ENCODE measurements at regions not wholly inside any gene's neighbourhood (a gene's known extent, or its start where the extent isn't known, plus 50 kb on each side); places are given as distances from the start of the nearest gene placed in this dataset.

DNA sequence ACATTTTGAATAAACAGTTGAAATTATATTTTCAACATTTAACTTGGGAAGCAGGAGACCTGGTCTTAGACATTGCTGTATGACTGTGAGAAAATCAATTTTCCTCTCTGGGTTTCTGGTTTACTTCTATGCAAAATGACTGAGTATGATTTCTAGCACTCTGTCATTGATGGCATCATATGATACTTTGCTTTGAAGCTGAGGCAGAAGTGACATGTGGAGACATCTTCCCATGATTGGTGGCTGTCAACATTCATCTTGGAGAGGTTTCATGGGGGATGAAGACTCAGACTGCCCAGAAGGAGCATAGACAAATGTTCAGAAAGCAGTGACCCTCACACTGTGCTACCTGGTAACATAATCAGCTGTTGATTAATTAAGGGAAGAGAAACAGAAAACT, 477.9 kb downstream of the PDCD6IP start:
- DNase-seq, result no peak
- ATAC-seq, result no peak
- H3K27me3 ChIP-seq, result no peaks in the 10 kb centered on the region

DNA sequence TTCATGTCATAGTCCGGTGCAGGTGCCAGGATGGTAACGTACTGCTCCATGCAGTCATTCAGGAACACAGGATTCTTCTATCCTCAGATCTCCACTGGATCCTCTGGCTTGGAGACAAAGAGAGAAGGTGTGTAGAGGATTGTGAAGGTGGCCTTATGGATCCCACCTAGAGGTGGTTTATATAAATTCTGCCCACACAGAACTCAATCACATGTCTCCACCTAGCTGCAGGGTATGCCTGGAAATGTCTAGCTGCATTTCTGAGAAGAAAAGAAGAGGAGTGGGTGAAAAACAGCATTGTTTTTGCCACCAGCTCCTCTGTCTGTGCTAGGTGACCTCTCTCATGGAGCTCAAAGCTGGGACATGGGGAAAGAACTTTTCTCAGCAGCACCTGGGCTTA, 478.7 kb downstream of the PDCD6IP start:
- intact Hi-C loops (cut with DNase I), result no loop called here
- WGBS, 2 donors, result 50 to 74% methylated on average over 2 of the region's 2 CpGs
- no peak for ATAC-seq

More for the DNA sequence above, 477.9 kb downstream of the PDCD6IP start:
- TF ChIP-seq, protein P1, sequence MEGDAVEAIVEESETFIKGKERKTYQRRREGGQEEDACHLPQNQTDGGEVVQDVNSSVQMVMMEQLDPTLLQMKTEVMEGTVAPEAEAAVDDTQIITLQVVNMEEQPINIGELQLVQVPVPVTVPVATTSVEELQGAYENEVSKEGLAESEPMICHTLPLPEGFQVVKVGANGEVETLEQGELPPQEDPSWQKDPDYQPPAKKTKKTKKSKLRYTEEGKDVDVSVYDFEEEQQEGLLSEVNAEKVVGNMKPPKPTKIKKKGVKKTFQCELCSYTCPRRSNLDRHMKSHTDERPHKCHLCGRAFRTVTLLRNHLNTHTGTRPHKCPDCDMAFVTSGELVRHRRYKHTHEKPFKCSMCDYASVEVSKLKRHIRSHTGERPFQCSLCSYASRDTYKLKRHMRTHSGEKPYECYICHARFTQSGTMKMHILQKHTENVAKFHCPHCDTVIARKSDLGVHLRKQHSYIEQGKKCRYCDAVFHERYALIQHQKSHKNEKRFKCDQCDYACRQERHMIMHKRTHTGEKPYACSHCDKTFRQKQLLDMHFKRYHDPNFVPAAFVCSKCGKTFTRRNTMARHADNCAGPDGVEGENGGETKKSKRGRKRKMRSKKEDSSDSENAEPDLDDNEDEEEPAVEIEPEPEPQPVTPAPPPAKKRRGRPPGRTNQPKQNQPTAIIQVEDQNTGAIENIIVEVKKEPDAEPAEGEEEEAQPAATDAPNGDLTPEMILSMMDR (IDR thresholded peaks at IDR 0.05), result no peak
- Histone ChIP-seq H3K9me3 (no peaks in the 10 kb centered on the region), H3K27ac (no peak overlapping the region), H3K4me1 (no peaks in the 10 kb centered on the region), H3K4me3 (no peak overlapping the region), H3K36me3 (no peaks in the 10 kb centered on the region)
- intact Hi-C loops (cut with DNase I), result no loop called here

DNA sequence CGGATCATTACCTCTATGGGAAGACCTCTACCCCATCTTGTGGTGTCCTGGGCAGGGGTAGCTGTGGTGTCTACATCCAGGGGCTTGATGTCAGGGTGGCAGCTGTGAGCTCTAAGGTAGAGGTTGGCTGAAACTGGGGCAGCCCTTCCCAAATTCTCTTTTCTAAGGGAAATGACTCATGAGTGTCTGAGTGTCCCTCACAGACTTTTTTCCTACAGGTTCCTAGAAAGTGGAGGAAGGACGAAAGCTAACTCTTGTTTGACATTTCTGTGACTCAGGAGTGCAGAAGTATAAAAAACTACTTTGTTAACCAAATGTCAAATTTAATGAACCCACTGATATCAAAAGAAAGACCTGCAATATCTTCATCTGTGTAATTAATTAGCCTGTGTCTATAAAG, 481.5 kb downstream of the PDCD6IP start:
- WGBS, 2 donors, result 70 to 85% methylated on average over 2 of the region's 2 CpGs
- DNase-seq (no peak), ATAC-seq (no peak)
- no peak overlapping the region for H3K4me3 ChIP-seq
- no peak overlapping the region for H3K27ac ChIP-seq
- intact Hi-C loops (cut with DNase I), result no loop called here
- H3K36me3 ChIP-seq, result no peaks in the 10 kb centered on the region
- TF ChIP-seq, protein P1 (IDR thresholded peaks at IDR 0.05), result no peak
- no peaks in the 10 kb centered on the region for H3K9me3 ChIP-seq
- no peaks in the 10 kb centered on the region for H3K4me1 ChIP-seq
- H3K27me3 ChIP-seq, result no peaks in the 10 kb centered on the region

More for the DNA sequence above, 478.7 kb downstream of the PDCD6IP start:
- H3K27me3 ChIP-seq, result no peaks in the 10 kb centered on the region
- H3K36me3 ChIP-seq, result no peaks in the 10 kb centered on the region
- TF ChIP-seq, protein P1 (IDR thresholded peaks at IDR 0.05), result no peak
- H3K4me1 ChIP-seq, result no peaks in the 10 kb centered on the region
- no peak overlapping the region for H3K27ac ChIP-seq
- no peaks in the 10 kb centered on the region for H3K9me3 ChIP-seq
- DNase-seq, result no peak
- no peak overlapping the region for H3K4me3 ChIP-seq

DNA sequence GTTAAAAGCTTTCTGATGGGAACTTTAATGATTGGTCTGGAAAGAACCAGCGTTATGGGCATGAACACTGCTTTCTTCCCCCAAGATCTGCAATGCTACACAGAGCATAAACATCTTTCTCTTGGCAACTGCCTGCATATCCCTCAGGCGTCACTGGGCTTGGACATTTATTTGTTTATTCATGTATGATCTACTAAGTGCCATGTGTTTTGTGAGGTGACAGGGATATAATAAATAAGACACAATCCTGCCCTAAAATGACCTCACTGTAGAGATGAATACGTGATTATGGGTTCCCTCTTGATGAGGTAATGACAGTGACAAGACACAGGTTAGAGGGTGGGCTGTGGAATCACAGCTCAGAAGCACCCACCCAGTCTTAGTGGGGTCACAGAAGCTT, 485.3 kb downstream of the PDCD6IP start:
- Histone ChIP-seq H3K27ac (no peak overlapping the region), H3K27me3 (no peaks in the 10 kb centered on the region), H3K4me1 (peaks cover 0 to 11% (median 0%) of the 10 kb centered on the region in 9 donors), H3K36me3 (no peaks in the 10 kb centered on the region), H3K9me3 (peaks cover 0 to 4% (median 0%) of the 10 kb centered on the region in 11 donors), H3K4me3 (no peak overlapping the region)
- TF ChIP-seq, protein P1 (IDR thresholded peaks at IDR 0.05), result no peak
- ATAC-seq (no peak), DNase-seq (no peak)
- WGBS, 2 donors, result 64 to 73% methylated on average over 3 of the region's 3 CpGs
- intact Hi-C loops (cut with DNase I), result no loop called here

All from heart right ventricle (tissue), 16 donors.